OCI-LY1 (cell line): ENCODE measurements at regions not wholly inside any gene's neighbourhood (a gene's known extent, or its start where the extent isn't known, plus 50 kb on each side); places are given as distances from the start of the nearest gene placed in this dataset.

Experiments
- EZH2 ChIP-seq: fragments of 200-600 bp; sonication (generic), shearing (Covaris generic); IDR thresholded peaks from 2 replicates; pipeline ENCODE4 v1.8.0; 2017; ENCODE audit warnings: borderline replicate concordance, mixed run types, mild to moderate bottlenecking, antibody characterized with exemption, low read length, moderate library complexity, mixed read lengths
- TF ChIP-seq, protein P1 (sequence below): fragments of 200-600 bp; sonication (generic), shearing (Covaris generic); IDR thresholded peaks from 2 replicates; pipeline ENCODE4 v1.5.1; 2017; ENCODE audit warnings: mild to moderate bottlenecking, antibody characterized with exemption, low read length, moderate library complexity, mixed read lengths

DNA sequence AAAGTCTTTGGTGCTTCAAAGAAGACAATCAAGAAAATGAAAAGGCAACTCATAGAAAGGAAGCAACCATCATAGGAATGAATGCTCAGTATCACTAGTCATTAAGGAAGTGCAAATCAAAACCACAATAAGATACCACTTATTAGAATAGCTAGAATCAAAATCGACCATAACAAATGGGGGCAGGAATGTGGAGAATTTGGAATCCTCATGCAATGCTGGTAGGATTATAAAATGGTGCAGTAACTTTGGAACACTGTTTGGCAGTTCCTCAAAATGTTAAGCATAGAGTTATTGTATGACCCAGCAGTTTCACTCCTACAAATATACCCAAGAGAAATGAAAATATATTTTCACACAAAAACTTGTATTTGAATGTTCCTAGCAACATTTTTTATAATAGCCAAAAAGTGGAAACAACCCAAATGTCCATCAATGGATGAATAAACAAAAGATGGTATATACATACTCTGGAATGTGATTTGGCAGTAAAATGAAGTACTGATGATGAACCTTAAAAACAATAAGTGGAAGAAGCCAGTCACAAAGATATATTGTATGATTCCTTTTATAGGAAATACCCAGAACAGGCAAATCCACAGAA, 105.6 kb downstream of the MIS18A start:
- TF ChIP-seq, protein P1, sequence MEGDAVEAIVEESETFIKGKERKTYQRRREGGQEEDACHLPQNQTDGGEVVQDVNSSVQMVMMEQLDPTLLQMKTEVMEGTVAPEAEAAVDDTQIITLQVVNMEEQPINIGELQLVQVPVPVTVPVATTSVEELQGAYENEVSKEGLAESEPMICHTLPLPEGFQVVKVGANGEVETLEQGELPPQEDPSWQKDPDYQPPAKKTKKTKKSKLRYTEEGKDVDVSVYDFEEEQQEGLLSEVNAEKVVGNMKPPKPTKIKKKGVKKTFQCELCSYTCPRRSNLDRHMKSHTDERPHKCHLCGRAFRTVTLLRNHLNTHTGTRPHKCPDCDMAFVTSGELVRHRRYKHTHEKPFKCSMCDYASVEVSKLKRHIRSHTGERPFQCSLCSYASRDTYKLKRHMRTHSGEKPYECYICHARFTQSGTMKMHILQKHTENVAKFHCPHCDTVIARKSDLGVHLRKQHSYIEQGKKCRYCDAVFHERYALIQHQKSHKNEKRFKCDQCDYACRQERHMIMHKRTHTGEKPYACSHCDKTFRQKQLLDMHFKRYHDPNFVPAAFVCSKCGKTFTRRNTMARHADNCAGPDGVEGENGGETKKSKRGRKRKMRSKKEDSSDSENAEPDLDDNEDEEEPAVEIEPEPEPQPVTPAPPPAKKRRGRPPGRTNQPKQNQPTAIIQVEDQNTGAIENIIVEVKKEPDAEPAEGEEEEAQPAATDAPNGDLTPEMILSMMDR: no peak
- TF ChIP-seq EZH2: no peak
